Right renal cortex interstitium (tissue), 3 donors: ENCODE measurements at regions not wholly inside any gene's neighbourhood (a gene's known extent, or its start where the extent isn't known, plus 50 kb on each side); places are given as distances from the start of the nearest gene placed in this dataset.
"Not testable (repeated sequence)": the region's sequence is repeated elsewhere in the genome, so short reads cannot be mapped to it uniquely, and the experiment has no call there.

Experiments
- DNase-seq, 3 donors: peaks; one replicate each; pipeline ENCODE4 v3.0.0-alpha.2; 2013; ENCODE audit warnings: low read depth in 3 of 3, low spot score in 2 of 3

DNA sequence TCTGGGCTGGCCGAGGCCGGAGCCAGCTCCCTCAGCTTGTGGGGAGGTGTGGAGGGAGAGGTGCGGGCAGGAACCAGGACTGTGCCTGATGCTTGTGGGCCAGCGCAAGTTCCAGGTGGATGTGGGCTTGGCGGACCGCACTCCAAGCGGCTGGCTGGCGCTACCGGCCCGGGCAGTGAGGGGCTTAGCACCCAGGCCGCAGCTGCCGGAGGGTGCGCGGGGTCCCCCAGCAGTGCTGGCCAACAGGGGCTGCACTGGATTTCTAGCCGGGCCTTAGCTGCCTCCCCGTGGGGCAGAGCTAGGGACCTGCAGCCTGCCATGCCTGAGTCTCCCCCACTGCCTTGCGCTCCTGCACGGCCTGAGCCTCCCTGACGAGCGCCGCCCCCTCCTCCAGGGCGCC lies 242.8 kb downstream of the CCSER2 start:
- DNase-seq, result no peak

DNA sequence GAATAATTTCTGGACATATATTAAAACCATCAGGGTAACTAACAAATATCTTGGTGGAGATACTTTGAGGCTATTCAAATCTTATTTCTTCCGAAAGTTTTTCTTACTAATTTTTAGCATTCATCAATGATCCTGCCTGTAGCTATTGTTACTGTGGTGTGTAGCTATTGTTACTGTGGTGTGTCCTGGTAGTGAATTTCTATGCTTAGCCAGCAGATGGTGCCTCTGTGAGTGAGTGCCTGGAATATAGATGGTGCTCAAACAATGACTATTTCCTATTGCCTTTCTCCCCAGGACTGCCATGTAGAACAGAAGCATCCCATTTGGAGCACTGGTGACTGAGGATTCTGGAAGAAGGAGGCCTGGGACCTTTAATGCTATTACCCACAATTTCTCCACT lies 245.7 kb downstream of the CCSER2 start:
- DNase-seq, result no peak

DNA sequence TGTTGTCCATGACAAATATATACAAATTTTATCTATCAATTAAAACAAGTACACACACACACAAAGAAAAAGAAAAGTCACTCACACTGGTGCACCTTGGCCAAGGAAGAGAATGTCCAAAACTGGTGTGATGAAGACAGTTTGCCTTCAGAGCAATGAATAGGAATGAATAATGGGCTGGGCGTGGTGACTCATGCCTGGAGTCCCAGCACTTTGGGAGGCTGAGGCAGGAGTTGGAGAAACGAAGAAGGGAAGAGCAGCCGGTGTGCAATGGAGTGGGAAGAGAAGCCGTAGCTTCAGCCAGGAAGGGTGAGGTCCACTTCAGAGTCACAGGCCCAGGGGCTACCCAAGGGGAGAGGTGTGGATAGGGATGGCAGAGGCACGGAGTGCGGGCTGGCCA lies 253.6 kb downstream of the CCSER2 start:
- DNase-seq, result no peak

DNA sequence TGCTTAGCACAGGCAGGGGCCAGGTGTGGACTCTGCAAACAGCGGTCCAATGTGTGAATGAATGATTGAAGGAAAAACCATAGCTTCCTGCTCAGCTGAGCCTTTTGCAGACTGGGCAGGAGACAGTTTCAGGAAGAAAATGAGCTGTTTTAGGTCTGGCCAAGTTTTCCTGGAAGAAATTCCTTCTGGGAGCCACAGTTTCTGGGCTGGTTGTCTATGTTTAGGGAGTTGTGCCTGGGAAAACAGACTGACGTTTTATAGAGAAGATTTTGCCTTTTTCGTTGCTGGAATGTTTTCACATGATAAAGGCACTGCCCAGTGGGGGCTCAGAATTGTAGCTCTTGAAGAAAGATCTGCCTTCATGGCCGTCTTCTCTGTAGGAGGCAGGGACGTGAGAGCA lies 255.1 kb downstream of the CCSER2 start:
- DNase-seq, result no peak

DNA sequence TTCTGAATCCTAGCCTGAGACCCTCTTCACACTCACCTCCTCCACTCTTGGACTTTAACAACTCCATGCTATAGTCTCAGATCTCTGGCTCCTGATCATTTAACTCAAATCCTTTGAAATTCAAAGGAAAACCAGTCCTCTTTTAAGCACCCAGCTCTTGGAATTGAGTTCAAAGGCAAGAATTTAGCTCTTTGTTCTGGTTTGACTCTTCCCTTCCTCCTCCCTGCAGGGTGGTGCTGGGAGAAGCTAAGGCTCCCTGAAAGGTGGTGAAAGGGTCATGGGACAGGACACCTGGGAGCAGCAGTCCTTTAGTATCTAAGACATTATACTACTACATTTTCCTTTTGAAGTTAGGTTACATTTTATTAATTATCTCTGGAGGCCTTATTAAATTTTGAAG lies 259.4 kb downstream of the CCSER2 start:
- no peak for DNase-seq

DNA sequence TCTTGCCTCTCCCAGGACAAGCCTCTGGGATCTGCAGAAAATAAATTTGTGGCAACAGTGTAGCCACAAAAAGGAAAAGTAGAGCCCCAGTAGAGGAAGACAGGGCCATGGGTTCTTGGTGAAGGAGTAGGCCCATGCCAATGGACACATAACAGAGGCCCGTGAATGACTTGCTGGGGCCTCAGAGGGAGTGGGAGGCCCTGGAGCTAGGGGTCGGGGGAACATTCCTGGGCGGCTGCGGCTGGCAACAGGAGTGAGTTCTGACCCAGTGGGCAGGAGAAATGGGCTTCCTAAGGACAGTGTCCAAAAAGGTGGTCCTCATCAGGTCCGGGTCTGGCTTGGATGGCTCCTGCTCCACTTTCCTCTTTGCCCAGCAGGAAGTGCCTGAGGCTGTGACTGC lies 260.0 kb downstream of the CCSER2 start:
- DNase-seq, result no peak

DNA sequence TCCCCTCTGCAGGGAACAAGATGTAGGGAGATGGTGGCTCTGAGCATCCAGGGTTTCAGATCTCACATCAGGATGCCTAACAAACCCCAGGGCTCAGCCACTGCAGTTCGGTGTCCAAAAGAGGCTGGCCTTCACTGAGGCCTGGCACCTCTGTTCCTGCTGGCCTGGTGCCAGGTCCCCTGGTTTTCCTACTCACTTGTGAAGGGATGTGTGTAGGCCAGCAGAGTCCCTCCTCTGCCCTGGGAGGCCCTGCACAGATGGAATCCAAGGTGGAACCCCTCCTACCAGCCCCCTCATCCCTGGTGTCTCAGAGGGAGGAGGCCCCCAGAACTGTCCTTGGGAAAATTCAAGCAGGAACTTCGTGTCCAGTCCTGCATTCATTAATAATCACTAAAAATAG lies 260.6 kb downstream of the CCSER2 start:
- no peak for DNase-seq

DNA sequence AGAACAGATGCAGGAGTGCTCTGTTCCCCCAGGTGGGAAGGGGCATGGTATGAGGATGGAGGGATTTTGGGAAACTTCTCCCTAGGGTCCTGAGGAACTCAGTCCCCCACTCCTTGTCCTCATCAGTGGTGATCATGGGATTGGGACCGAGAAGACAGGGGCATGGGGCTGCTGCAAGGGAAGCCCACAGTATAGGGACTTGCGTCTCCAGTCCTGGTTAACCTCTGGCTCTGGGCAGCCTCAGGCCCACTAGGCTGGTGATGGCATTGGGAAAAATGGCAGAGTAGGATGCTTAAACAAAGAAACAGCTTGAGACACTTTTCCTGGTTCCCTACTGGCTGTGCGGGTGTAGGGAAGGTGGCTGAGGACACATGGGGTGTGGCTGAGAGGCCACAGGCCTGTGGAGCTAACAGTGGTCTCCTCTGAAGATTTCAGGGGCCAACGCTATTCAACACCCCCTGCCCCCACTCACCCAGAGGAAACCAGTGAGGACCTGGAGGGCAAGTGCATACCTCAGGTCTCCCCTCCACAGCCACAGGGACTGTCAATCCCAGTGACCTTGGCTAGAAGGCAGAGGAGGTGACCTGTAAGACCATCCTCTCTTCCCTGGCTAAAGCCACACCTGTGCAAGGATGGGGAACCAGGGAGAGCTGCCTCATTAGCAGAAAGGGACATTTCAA lies 261.3 kb downstream of the CCSER2 start:
- DNase-seq, result no peak

DNA sequence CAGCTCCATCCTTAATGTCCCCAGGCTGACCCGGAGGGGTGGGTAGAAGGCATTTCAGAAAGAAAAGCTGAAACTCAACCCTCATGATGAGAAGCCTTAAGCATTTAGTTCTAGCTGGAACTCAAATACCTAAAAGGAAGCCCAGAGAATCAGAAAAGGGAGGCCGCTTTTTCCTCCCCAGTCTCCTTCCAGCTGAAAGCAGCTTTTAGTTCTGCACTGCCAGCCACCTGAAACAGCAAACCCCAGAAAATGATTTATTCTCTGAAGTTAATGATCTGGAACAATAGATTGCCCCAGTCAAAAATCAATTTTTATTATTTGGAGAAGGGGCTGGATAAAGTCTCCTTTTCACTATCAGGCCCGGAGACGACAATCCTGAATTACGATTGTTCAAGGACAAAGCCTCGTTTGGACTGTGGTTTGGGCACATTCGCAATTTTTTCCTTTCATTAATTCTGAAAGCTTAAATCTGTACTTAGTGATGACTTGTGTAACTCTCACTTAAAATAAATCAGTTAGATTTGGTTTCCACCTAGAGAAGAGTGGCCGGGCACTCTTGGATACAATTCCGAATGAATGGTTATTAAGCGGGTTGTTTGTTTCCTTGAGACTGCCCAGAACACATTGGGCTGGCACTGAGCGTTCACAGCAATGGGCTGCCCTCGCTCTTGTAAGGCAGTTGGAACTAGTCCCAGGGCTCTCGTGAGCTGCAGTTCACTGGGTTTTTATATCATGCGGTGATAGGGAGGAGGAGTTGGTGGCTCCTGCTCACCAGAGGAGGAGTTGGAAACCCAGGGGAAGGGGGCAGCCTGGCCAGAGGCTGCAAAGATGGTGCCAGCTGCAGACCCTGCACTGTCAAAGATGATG lies 262.2 kb downstream of the CCSER2 start:
- DNase-seq, result no peak

DNA sequence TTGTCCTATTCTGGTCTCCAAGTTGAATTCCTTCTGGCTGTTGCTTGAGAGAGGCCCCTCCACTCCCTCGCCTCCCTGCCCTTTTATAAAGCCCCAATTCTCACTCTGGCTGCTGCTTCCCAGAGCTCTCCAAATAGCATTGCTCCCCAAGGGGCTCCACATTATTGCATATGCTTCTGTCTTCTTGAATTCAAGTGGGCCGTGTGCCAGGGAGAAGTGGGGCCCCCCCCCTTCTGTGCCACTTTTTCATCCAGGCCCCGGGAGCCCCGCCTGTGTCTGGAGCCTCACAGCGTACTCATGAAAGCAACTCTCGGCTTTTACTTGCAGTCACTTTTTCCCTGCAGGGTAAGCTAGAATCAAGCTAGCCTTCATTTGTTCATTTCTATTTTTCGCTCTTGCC lies 265.1 kb downstream of the CCSER2 start:
- no peak for DNase-seq

DNA sequence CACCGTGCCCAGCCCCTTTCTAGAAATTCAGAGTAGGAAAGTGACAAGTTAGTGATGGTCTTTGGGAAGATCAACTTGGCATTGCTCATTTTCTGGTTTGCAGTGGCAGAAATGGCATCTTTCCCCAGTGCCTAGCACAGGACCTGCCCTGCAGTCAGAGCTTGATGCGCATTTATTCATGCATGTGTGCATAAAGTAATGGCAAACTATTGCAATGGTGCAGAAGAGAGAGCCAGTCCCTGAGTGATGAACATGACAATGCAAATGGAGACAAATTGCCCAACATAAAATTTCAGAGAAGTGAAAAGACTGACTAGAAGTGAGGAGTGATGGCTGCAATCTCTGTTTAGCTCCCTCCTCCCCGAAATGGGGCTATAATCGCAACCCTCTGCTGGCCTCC lies 268.2 kb downstream of the CCSER2 start:
- DNase-seq, result no peak

DNA sequence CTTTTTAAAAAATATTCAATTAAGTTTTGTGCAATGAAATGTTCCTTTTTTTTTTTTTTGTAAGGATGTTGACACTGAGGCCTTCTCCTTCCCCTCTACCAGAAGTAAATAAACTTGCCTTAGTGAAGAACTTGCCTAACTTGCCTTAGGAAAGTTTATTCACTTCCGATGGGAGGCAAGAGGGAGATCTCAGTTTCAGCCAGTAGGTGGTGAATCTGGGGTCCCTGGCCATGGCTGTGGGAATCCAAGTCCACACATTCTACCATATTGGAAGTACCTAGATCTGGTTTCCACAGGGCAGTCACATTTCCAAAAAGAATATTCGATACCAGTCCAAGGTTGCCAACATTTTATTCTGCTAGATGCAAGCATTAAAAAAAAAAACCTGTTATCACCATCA lies 270.9 kb downstream of the CCSER2 start:
- DNase-seq, result no peak

DNA sequence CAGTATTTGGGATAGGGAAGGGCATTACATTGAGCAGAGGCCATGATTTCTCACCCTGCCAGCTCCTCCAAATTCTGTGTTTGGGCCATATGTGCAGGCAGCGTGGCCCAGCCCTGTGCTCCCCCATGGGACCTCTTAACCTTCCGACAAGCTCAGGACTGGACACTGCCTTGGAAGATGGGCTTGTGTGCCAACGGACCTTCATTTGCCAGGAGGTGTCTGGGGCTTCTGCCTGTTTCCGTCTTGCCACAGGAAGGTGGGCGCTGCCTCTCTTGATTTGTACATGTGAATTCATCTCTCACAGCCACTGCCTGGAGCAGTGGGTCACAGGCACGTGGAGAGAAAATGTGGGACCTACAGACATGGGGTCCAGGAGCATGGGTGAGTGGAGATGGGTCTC lies 272.6 kb downstream of the CCSER2 start:
- DNase-seq, result no peak

DNA sequence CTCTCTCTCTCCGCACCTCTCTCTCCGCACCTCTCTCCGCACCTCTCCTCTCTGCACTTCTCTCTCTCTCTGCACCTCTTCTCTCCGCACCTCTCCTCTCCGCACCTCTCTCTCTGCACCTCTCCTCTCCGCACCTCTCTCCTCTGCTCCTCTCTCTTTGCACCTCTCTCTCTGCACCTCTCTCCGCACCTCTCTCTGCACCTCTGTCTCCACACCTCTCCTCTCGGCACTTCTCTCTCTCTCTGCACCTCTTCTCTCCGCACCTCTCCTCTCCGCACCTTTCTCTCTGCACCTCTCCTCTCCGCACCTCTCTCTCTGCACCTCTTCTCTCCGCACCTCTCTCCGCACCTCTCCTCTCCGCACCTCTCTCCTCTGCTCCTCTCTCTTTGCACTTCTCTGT lies 274.2 kb downstream of the CCSER2 start:
- DNase-seq, result not testable (repeated sequence)

DNA sequence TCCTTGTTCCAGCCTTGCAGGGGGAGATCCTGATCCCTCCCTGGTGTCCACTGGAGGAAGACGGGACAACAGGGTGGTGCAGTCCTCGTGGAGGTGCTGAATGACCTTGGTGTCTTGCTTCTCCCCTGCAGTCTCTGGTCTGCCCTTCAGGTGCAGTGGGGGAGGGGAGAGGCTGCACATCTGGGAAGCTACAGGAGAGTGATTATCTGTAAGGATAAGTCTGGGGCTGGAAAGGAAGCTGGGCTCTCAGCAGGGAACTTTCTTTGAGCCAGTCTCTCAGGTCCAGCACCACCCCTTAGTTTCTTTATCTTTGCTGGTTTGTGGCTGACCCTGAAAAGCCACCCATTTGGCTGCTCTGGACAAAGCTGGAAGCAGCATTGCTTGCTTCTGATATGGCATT lies 275.6 kb downstream of the CCSER2 start:
- DNase-seq, result no peak

DNA sequence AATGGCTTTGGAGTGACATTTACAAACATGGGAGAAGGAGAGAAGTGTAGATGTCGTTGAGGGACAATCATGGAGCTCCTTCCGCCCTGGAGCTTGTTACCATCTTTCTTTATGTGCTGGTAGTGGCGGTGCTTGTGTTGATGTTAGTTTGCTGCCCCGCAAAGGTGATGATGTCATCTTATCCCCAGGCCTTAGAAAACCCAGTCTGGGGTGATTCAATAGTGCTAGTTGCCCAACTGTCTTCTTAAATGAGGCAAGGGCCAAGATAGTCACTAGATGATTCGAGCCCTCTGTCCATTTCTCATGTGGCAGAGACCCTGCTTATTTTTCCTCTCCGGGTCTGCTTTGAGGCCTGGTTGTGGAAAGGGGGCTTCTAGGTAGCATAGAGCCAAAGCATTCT lies 277.4 kb downstream of the CCSER2 start:
- DNase-seq, result no peak

DNA sequence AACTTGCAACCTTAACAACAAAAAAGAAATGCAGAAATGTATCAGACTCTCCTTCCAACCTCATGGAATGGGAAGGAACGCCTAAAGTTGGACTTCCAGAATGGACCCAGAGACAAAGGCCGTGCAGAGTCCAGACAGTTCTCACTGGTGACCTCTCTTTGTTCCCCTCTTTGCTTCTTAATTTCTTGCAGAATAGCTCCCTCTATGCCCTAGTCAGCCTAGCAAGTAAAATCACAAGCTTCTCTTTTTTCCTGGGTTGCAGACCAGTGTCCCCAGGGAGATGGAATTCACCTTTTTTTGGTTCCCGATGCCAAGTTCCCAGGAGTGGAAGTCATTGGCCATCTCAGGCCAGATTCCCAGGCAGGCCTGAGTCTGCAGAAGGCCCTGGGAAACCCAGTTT lies 278.0 kb downstream of the CCSER2 start:
- no peak for DNase-seq

DNA sequence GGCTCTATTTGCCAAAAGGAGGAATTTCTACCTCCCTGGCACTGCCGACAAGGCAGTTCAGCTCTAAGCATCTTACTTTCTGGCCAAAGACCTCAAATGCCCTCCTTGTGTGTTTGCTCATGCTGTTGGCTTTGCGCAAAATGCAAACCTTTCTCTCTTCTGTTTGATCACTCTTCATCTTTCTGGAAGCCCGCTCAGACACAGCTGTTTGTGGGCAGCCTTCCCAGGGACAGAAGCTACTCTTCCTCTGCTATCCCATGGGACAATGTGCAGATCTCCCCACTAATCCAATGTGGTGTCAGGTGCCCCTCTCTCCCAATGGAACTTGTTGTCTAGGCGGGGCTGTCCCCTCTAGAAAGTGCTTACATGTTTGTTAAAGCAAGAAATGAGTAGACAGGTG lies 278.7 kb downstream of the CCSER2 start:
- no peak for DNase-seq

DNA sequence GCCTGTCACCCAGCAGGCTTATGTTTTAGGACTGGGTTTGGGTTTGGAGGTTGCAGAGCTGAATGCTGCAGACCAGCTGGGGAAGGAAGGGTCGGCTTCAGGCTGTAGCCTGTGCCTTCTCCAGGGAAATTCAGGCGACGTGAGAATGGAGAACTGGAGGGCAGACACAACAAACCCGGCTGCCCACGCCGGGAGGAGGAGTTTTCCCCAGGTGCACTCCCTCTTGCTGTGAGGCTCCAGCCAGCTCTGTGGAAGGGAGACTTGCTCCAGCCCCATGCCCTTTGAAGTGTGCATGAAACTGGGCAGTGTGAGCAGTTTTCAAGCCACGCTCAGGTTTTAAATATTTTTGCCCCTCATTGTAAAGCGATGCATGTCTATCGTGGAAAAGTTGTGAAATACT lies 279.1 kb downstream of the CCSER2 start:
- no peak for DNase-seq

DNA sequence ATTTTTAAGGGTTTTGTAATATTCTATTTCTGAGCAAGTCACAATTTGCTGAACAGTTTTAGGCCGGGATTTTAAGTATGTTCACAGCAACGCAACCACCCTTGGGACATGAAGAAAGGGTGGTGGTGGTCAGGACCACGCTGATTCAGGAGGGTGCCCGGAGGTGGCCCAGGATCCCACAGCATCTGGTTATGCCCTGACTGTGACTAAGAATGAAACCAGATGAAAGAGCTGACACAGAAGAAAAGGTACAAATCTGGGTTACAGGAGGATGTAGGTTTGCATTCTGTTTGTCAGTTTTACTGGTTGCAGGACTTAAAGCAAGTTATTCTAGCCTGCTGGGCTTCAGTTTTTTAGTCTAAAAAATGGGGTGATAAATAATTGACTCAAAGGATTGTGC lies 279.7 kb downstream of the CCSER2 start:
- DNase-seq, result no peak

DNA sequence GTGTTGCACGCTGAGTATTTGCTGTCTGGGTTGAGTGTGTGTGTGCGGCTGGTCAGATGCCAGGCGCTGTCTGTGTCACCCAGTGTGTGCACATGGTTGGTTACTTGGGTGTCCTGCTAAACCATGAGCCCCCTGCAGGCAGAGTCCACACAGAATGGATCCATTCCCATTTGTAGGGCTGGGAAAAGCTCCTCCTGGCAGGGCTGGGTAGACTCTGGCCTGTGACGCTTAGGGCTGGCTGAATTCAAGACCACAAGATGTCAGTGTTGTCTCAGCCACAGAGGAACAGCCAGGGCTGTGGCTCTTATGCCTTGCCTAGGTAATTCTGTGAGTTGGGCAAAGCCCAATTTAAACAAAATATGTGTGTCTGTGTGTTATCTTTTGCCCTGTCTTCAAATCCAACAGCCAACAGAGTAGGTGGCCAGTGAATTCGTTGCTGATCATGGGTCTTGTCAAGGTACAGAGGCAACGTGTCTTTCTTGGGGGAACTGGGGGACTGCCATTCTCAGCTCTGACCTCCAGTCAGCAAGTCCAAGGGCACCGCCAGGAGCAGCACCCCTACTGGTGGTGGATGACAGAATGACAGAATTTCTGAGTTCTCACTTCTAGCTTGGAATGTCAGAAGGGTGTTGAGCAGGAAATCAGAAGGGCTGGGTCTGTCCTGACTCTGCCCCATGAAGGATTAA lies 285.1 kb downstream of the CCSER2 start:
- DNase-seq, result no peak
